Ureter (tissue), 1 donor: ENCODE measurements at regions not wholly inside any gene's neighbourhood (a gene's known extent, or its start where the extent isn't known, plus 50 kb on each side); places are given as distances from the start of the nearest gene placed in this dataset.
"Not testable (repeated sequence)": the region's sequence is repeated elsewhere in the genome, so short reads cannot be mapped to it uniquely, and the experiment has no call there.

Experiments
- DNase-seq: peaks from one replicate; pipeline ENCODE4 v3.0.0-alpha.2; 2020; ENCODE audit warnings: low spot score
- donor health status: DM: yes; HTN: yes; CAD: no.

- not testable (repeated sequence) for DNase-seq
Measured at GRCh38 chr3:118162627-118163588, 871.7 kb downstream of the IGSF11 start.

GRCh38 chr3:118165413-118165812 is 869.2 kb downstream of the IGSF11 start:
- DNase-seq = no peak

- DNase-seq = no peak
Measured at GRCh38 chr3:118167571-118167970, 867.1 kb downstream of the IGSF11 start.

- no peak for DNase-seq
Measured at GRCh38 chr3:118168175-118168574, 866.5 kb downstream of the IGSF11 start.

GRCh38 chr3:118171236-118171852 is 863.3 kb downstream of the IGSF11 start:
- DNase-seq = no peak

GRCh38 chr3:118180853-118181252 is 853.8 kb downstream of the IGSF11 start:
- no peak for DNase-seq

- no peak for DNase-seq
Measured at GRCh38 chr3:118181274-118181673, 853.4 kb downstream of the IGSF11 start.

GRCh38 chr3:118186051-118186450 is 848.6 kb downstream of the IGSF11 start:
- no peak for DNase-seq

- no peak for DNase-seq
Measured at GRCh38 chr3:118187221-118187620, 847.4 kb downstream of the IGSF11 start.

- DNase-seq = no peak
Measured at GRCh38 chr3:118196183-118196582, 838.5 kb downstream of the IGSF11 start.

GRCh38 chr3:118199044-118199443 is 835.6 kb downstream of the IGSF11 start:
- no peak for DNase-seq

GRCh38 chr3:118204052-118204656 is 830.5 kb downstream of the IGSF11 start:
- DNase-seq = no peak

- DNase-seq = no peak
Measured at GRCh38 chr3:118207271-118207670, 827.4 kb downstream of the IGSF11 start.

GRCh38 chr3:118208642-118209041 is 826.0 kb downstream of the IGSF11 start:
- DNase-seq = no peak

GRCh38 chr3:118213892-118214291 is 820.8 kb downstream of the IGSF11 start:
- DNase-seq = no peak

- DNase-seq = no peak
Measured at GRCh38 chr3:118226206-118226605, 808.4 kb downstream of the IGSF11 start.

GRCh38 chr3:118227191-118227590 is 807.5 kb downstream of the IGSF11 start:
- DNase-seq = no peak

- no peak for DNase-seq
Measured at GRCh38 chr3:118228151-118228550, 806.5 kb downstream of the IGSF11 start.

- no peak for DNase-seq
Measured at GRCh38 chr3:118229196-118229595, 805.5 kb downstream of the IGSF11 start.

- no peak for DNase-seq
Measured at GRCh38 chr3:118231578-118231977, 803.1 kb downstream of the IGSF11 start.

GRCh38 chr3:118239253-118239652 is 795.4 kb downstream of the IGSF11 start:
- DNase-seq = no peak

GRCh38 chr3:118244761-118245160 is 789.9 kb downstream of the IGSF11 start:
- no peak for DNase-seq

- DNase-seq = no peak
Measured at GRCh38 chr3:118245312-118245711, 789.3 kb downstream of the IGSF11 start.
